ENCODE measurements at regions not wholly inside any gene's neighbourhood (a gene's known extent, or its start where the extent isn't known, plus 50 kb on each side); places are given as distances from the start of the nearest gene placed in this dataset.

DNA sequence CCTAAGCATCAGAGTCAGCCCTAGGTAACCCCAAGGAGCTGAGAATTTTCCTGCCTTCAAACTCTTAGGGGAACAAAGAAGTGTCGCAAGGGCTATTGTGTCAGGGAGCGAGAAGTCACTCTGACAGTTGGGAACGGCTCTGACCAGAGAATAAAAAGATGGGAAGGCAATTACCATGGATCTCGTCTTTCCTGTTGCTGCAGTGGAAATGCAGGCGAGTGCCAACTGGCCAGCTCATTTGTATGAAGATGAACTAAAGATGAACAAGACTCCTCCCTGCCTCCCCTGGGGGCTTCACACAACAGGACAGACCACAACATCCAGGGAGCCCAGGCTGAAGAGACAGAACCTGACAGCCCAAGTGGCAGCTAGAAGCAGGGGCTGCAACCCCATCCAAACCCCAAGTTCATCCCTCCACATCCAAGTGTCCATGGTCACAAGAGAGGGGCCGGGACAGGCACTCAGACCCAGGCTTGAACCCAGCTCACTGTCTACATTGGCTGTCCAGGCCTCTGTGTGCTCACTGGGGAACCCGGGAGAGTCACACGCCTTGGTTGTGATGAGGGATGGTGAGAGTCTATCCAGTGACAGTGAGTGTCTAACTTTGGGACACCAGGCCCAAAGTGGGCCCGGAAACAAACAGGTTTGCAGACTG, 322.4 kb downstream of the BCL11B start:
- WGBS (ENCODE audit: insufficient coverage) = 82% methylated on average over 9 of the region's 9 CpGs
- no peaks in the 10 kb centered on the region for H3K27me3 ChIP-seq (ENCODE audit: control insufficient read depth, insufficient read depth, low read length)
- TF ChIP-seq, protein P1, sequence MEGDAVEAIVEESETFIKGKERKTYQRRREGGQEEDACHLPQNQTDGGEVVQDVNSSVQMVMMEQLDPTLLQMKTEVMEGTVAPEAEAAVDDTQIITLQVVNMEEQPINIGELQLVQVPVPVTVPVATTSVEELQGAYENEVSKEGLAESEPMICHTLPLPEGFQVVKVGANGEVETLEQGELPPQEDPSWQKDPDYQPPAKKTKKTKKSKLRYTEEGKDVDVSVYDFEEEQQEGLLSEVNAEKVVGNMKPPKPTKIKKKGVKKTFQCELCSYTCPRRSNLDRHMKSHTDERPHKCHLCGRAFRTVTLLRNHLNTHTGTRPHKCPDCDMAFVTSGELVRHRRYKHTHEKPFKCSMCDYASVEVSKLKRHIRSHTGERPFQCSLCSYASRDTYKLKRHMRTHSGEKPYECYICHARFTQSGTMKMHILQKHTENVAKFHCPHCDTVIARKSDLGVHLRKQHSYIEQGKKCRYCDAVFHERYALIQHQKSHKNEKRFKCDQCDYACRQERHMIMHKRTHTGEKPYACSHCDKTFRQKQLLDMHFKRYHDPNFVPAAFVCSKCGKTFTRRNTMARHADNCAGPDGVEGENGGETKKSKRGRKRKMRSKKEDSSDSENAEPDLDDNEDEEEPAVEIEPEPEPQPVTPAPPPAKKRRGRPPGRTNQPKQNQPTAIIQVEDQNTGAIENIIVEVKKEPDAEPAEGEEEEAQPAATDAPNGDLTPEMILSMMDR (IDR thresholded peaks at IDR 0.05) = no peak
- no peaks in the 10 kb centered on the region for H3K4me1 ChIP-seq (ENCODE audit: control insufficient read depth, insufficient read depth, low read length)
- no peak overlapping the region for H3K4me3 ChIP-seq (ENCODE audit: low read length)
- intact Hi-C loops (cut with micrococcal nuclease) = no loop called here
- no peaks in the 10 kb centered on the region for H3K9me3 Mint-ChIP-seq
- no peaks in the 10 kb centered on the region for H3K9me3 ChIP-seq (ENCODE audit: control insufficient read depth, insufficient read depth, low read length)
- no peak for ATAC-seq
- peaks cover 7 to 27% of the 10 kb centered on the region in 2 donors for H3K27me3 Mint-ChIP-seq (ENCODE audit: low read depth in 2 of 2)
- H3K4me3 Mint-ChIP-seq = no peak overlapping the region
- H3K36me3 ChIP-seq (ENCODE audit: control insufficient read depth, insufficient read depth, low read length) = no peaks in the 10 kb centered on the region
- no peaks in the 10 kb centered on the region for H3K36me3 Mint-ChIP-seq
- no peak for DNase-seq
- no peak overlapping the region for H3K27ac Mint-ChIP-seq
- H3K4me1 Mint-ChIP-seq = no peaks in the 10 kb centered on the region
- no peak overlapping the region for H3K27ac ChIP-seq (ENCODE audit: low read length)

DNA sequence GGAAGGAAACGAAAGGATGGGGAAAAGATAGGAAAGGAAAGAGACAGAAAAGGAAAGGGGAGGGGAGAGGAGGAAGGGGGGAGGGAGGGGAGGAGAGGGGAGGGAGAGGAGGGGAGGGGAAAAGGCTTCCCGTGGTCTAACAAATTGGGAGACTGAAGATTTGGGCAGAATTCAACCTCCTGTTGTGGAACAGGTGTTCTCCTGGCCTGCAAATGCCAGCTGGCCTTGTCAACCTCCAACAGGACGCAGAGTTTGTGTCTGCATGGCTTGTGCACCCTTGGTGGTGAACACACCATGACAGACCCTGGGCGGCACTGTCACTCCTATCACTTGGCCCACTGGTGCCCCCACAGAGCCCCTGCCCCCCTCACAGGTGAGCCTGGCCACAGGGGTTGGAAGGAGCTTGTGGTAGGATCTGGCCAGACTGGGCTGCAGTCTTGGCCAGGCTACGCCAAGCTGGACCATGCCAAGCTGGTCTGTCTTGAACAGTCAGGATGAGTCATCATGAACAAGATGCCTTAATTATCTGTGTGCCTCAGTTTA, 321.6 kb downstream of the BCL11B start:
- H3K36me3 ChIP-seq (ENCODE audit: control insufficient read depth, insufficient read depth, low read length) = no peaks in the 10 kb centered on the region
- no peak for ATAC-seq
- 79% methylated on average over 5 of the region's 5 CpGs for WGBS (ENCODE audit: insufficient coverage)
- H3K4me3 ChIP-seq (ENCODE audit: low read length) = no peak overlapping the region
- intact Hi-C loops (cut with micrococcal nuclease) = no loop called here
- no peaks in the 10 kb centered on the region for H3K9me3 ChIP-seq (ENCODE audit: control insufficient read depth, insufficient read depth, low read length)
- Mint-ChIP-seq H3K4me1 (no peaks in the 10 kb centered on the region), H3K27ac (no peak overlapping the region), H3K27me3 (ENCODE audit: low read depth in 2 of 2) (peaks cover 4 to 19% of the 10 kb centered on the region in 2 donors), H3K4me3 (no peak overlapping the region), H3K9me3 (no peaks in the 10 kb centered on the region), H3K36me3 (no peaks in the 10 kb centered on the region)
- H3K4me1 ChIP-seq (ENCODE audit: control insufficient read depth, insufficient read depth, low read length) = no peaks in the 10 kb centered on the region
- TF ChIP-seq, protein P1 (IDR thresholded peaks at IDR 0.05) = no peak
- no peaks in the 10 kb centered on the region for H3K27me3 ChIP-seq (ENCODE audit: control insufficient read depth, insufficient read depth, low read length)
- H3K27ac ChIP-seq (ENCODE audit: low read length) = no peak overlapping the region
- DNase-seq = no peak

DNA sequence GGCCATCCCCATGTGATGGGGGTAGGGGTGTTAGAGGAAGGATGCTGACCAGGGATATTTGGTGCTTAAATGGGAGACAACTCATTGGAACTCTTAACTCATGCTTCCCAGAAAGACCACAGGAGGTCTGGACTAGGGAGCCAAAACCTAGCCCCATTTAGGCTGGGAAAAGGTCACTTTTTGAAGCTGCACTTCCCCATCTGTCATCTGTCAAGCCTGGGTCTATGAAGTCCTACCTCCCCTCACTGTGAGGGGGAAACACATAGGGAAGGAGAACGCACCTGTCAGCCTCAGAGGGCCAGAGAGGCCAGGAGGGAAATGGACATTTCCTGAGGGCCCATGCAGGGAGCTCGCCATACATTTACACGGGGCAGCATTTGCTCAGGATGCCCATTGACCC, 321.0 kb downstream of the BCL11B start:
- no peak overlapping the region for H3K27ac ChIP-seq (ENCODE audit: low read length)
- no peaks in the 10 kb centered on the region for H3K36me3 ChIP-seq (ENCODE audit: control insufficient read depth, insufficient read depth, low read length)
- DNase-seq (no peak), ATAC-seq (no peak)
- Mint-ChIP-seq H3K4me3 (no peak overlapping the region), H3K4me1 (no peaks in the 10 kb centered on the region), H3K36me3 (no peaks in the 10 kb centered on the region), H3K27ac (no peak overlapping the region), H3K27me3 (ENCODE audit: low read depth in 2 of 2) (peaks cover 2 to 13% of the 10 kb centered on the region in 2 donors), H3K9me3 (no peaks in the 10 kb centered on the region)
- no peaks in the 10 kb centered on the region for H3K4me1 ChIP-seq (ENCODE audit: control insufficient read depth, insufficient read depth, low read length)
- 80% methylated on average over 3 of the region's 3 CpGs for WGBS (ENCODE audit: insufficient coverage)
- no peak overlapping the region for H3K4me3 ChIP-seq (ENCODE audit: low read length)
- TF ChIP-seq, protein P1 (IDR thresholded peaks at IDR 0.05) = no peak
- intact Hi-C loops (cut with micrococcal nuclease) = no loop called here
- no peaks in the 10 kb centered on the region for H3K27me3 ChIP-seq (ENCODE audit: control insufficient read depth, insufficient read depth, low read length)
- no peaks in the 10 kb centered on the region for H3K9me3 ChIP-seq (ENCODE audit: control insufficient read depth, insufficient read depth, low read length)
